ENCODE measurements at regions not wholly inside any gene's neighbourhood (a gene's known extent, or its start where the extent isn't known, plus 50 kb on each side); places are given as distances from the start of the nearest gene placed in this dataset.

- TF ChIP-seq, protein P1, sequence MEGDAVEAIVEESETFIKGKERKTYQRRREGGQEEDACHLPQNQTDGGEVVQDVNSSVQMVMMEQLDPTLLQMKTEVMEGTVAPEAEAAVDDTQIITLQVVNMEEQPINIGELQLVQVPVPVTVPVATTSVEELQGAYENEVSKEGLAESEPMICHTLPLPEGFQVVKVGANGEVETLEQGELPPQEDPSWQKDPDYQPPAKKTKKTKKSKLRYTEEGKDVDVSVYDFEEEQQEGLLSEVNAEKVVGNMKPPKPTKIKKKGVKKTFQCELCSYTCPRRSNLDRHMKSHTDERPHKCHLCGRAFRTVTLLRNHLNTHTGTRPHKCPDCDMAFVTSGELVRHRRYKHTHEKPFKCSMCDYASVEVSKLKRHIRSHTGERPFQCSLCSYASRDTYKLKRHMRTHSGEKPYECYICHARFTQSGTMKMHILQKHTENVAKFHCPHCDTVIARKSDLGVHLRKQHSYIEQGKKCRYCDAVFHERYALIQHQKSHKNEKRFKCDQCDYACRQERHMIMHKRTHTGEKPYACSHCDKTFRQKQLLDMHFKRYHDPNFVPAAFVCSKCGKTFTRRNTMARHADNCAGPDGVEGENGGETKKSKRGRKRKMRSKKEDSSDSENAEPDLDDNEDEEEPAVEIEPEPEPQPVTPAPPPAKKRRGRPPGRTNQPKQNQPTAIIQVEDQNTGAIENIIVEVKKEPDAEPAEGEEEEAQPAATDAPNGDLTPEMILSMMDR (IDR thresholded peaks at IDR 0.05; ENCODE audit: low read depth, low read length) = no peak
- TF ChIP-seq EZH2phosphoT487 (IDR thresholded peaks at IDR 0.05; ENCODE audit: low read depth) = no peak
Observed at GRCh38 chr11:115636753-115637527, 132.7 kb upstream of the CADM1 start.

All from OCI-LY3 (cell line).